ENCODE measurements at regions not wholly inside any gene's neighbourhood (a gene's known extent, or its start where the extent isn't known, plus 50 kb on each side); places are given as distances from the start of the nearest gene placed in this dataset.
A peak's percentile ranks its signal among the peaks of the same experiment; 100 is the strongest.

- H3K27me3 Mint-ChIP-seq: no peaks in the 10 kb centered on the region
- no peaks in the 10 kb centered on the region for H3K36me3 Mint-ChIP-seq
These were observed 524.8 kb downstream of the SOX5 start for GRCh38 chr12:23424685-23425084.

DNA sequence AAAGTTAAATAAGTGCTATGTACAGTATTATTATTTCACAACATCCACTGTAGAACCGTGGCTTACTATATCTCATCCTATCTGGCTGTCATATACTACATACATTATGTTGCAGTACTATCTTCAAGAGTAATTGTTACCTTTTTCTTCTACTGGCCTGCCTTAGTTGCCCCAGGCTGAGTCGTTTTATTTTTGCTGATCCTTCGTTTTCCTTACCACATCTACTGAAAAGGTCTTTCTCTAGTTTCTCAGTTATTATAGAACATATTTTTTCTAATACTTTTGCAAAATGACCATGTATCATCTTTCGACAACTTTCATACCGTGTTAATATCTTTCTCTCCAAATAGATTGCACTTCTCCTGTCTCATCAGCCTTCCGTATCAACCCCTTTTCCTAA is 523.1 kb downstream of the SOX5 start:
- H3K27me3 Mint-ChIP-seq: no peaks in the 10 kb centered on the region
- Histone ChIP-seq H3K4me3 (ENCODE audit: low read depth, low read length) (no peak overlapping the region), H3K4me1 (ENCODE audit: control insufficient read depth, insufficient read depth, low read length, poor library complexity, severe bottlenecking) (no peaks in the 10 kb centered on the region), H3K36me3 (ENCODE audit: control insufficient read depth, insufficient read depth, low read length) (no peaks in the 10 kb centered on the region), H3K9me3 (ENCODE audit: control insufficient read depth in 2 of 2, low read length in 2 of 2) (no peaks in the 10 kb centered on the region), H3K27me3 (ENCODE audit: control insufficient read depth, insufficient read depth, low read length) (no peaks in the 10 kb centered on the region), H3K27ac (ENCODE audit: insufficient read depth, low read length, poor library complexity, severe bottlenecking) (no peak overlapping the region)
- H3K4me1 Mint-ChIP-seq: peaks cover 0 to 4% (median 0%) of the 10 kb centered on the region in 4 donors
- H3K4me3 Mint-ChIP-seq: no peak overlapping the region
- no peak for DNase-seq
- H3K27ac Mint-ChIP-seq: no peak overlapping the region
- no peak for ATAC-seq (ENCODE audit: low read depth in 2 of 2)
- H3K36me3 Mint-ChIP-seq: no peaks in the 10 kb centered on the region
- peaks cover 0 to 24% (median 5%) of the 10 kb centered on the region in 7 donors for H3K9me3 Mint-ChIP-seq

More at GRCh38 chr12:23424685-23425084, 524.8 kb downstream of the SOX5 start:
- peaks cover 0 to 4% (median 0%) of the 10 kb centered on the region in 4 donors for H3K4me1 Mint-ChIP-seq
- Histone ChIP-seq H3K9me3 (ENCODE audit: control insufficient read depth in 2 of 2, low read length in 2 of 2) (no peaks in the 10 kb centered on the region), H3K27me3 (ENCODE audit: control insufficient read depth, insufficient read depth, low read length) (no peaks in the 10 kb centered on the region), H3K27ac (ENCODE audit: insufficient read depth, low read length, poor library complexity, severe bottlenecking) (no peak overlapping the region), H3K4me1 (ENCODE audit: control insufficient read depth, insufficient read depth, low read length, poor library complexity, severe bottlenecking) (no peaks in the 10 kb centered on the region), H3K36me3 (ENCODE audit: control insufficient read depth, insufficient read depth, low read length) (no peaks in the 10 kb centered on the region), H3K4me3 (ENCODE audit: low read depth, low read length) (no peak overlapping the region)
- ATAC-seq (ENCODE audit: low read depth in 2 of 2) (no peak), DNase-seq (no peak)
- peaks cover 0 to 29% (median 5%) of the 10 kb centered on the region in 7 donors for H3K9me3 Mint-ChIP-seq
- no peak overlapping the region for H3K4me3 Mint-ChIP-seq
- no peak overlapping the region for H3K27ac Mint-ChIP-seq

- Histone ChIP-seq H3K36me3 (ENCODE audit: control insufficient read depth, insufficient read depth, low read length) (no peaks in the 10 kb centered on the region), H3K9me3 (ENCODE audit: control insufficient read depth in 2 of 2, low read length in 2 of 2) (no peaks in the 10 kb centered on the region), H3K4me1 (ENCODE audit: control insufficient read depth, insufficient read depth, low read length, poor library complexity, severe bottlenecking) (no peaks in the 10 kb centered on the region), H3K27ac (ENCODE audit: insufficient read depth, low read length, poor library complexity, severe bottlenecking) (no peak overlapping the region), H3K27me3 (ENCODE audit: control insufficient read depth, insufficient read depth, low read length) (no peaks in the 10 kb centered on the region), H3K4me3 (ENCODE audit: low read depth, low read length) (no peak overlapping the region)
- H3K4me3 Mint-ChIP-seq: no peak overlapping the region
- no peak overlapping the region for H3K27ac Mint-ChIP-seq
- H3K4me1 Mint-ChIP-seq: peaks cover 0 to 3% (median 0%) of the 10 kb centered on the region in 4 donors
- no peak for DNase-seq
- H3K9me3 Mint-ChIP-seq: peaks cover 0 to 26% (median 6%) of the 10 kb centered on the region in 7 donors
- H3K36me3 Mint-ChIP-seq: no peaks in the 10 kb centered on the region
- ATAC-seq (ENCODE audit: low read depth in 2 of 2): no peak
- no peaks in the 10 kb centered on the region for H3K27me3 Mint-ChIP-seq
These were observed 520.7 kb downstream of the SOX5 start for GRCh38 chr12:23428758-23429157.

- DNase-seq (no peak), ATAC-seq (ENCODE audit: low read depth in 2 of 2) (no peak)
- Histone ChIP-seq H3K27me3 (ENCODE audit: control insufficient read depth, insufficient read depth, low read length) (no peaks in the 10 kb centered on the region), H3K4me3 (ENCODE audit: low read depth, low read length) (no peak overlapping the region), H3K27ac (ENCODE audit: insufficient read depth, low read length, poor library complexity, severe bottlenecking) (no peak overlapping the region), H3K36me3 (ENCODE audit: control insufficient read depth, insufficient read depth, low read length) (no peaks in the 10 kb centered on the region), H3K9me3 (ENCODE audit: control insufficient read depth in 2 of 2, low read length in 2 of 2) (peaks cover 0 to 5% of the 10 kb centered on the region in 2 experiments), H3K4me1 (ENCODE audit: control insufficient read depth, insufficient read depth, low read length, poor library complexity, severe bottlenecking) (no peaks in the 10 kb centered on the region)
- Mint-ChIP-seq H3K36me3 (no peaks in the 10 kb centered on the region), H3K4me1 (no peaks in the 10 kb centered on the region), H3K27ac (no peak overlapping the region), H3K4me3 (no peak overlapping the region), H3K27me3 (no peaks in the 10 kb centered on the region), H3K9me3 (peaks cover 2 to 23% (median 7%) of the 10 kb centered on the region in 7 donors)
These were observed 518.5 kb downstream of the SOX5 start for GRCh38 chr12:23431006-23431405.

- Histone ChIP-seq H3K36me3 (ENCODE audit: control insufficient read depth, insufficient read depth, low read length) (no peaks in the 10 kb centered on the region), H3K27me3 (ENCODE audit: control insufficient read depth, insufficient read depth, low read length) (no peaks in the 10 kb centered on the region), H3K4me1 (ENCODE audit: control insufficient read depth, insufficient read depth, low read length, poor library complexity, severe bottlenecking) (no peaks in the 10 kb centered on the region), H3K27ac (ENCODE audit: insufficient read depth, low read length, poor library complexity, severe bottlenecking) (no peak overlapping the region), H3K9me3 (ENCODE audit: control insufficient read depth in 2 of 2, low read length in 2 of 2) (peaks cover 0 to 5% of the 10 kb centered on the region in 2 experiments), H3K4me3 (ENCODE audit: low read depth, low read length) (no peak overlapping the region)
- DNase-seq (no peak), ATAC-seq (ENCODE audit: low read depth in 2 of 2) (no peak)
- Mint-ChIP-seq H3K27me3 (no peaks in the 10 kb centered on the region), H3K9me3 (peaks cover 1 to 25% (median 5%) of the 10 kb centered on the region in 7 donors), H3K4me3 (no peak overlapping the region), H3K27ac (no peak overlapping the region), H3K36me3 (no peaks in the 10 kb centered on the region), H3K4me1 (no peaks in the 10 kb centered on the region)
These were observed 516.3 kb downstream of the SOX5 start for GRCh38 chr12:23433121-23433520.

DNA sequence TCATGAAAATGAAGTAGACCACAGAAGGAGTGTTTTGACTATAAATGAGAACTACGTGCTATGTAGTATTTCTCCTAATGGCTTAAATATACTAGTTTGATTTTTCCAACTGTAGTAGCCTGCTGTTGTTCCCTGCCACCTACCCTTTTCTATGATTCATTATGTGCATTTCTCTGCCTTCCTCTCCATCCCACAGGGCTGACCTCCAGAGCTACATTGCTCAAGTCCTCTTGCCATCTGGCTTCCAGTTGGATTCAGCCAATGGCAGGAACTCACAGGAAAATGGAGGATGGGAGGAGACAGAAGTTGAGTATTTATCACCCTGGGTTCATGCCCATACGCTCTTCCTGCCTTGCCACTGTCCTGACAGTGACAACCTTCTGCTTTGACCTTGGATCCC is 515.3 kb downstream of the SOX5 start:
- no peak for DNase-seq
- no peak overlapping the region for H3K4me3 Mint-ChIP-seq
- H3K27ac Mint-ChIP-seq: peak overlapping the region in 1 of 3 donors; percentile 45
- no peaks in the 10 kb centered on the region for H3K4me1 Mint-ChIP-seq
- H3K9me3 Mint-ChIP-seq: peaks cover 1 to 29% (median 8%) of the 10 kb centered on the region in 7 donors
- Histone ChIP-seq H3K9me3 (ENCODE audit: control insufficient read depth in 2 of 2, low read length in 2 of 2) (peaks cover 0 to 5% of the 10 kb centered on the region in 2 experiments), H3K27ac (ENCODE audit: insufficient read depth, low read length, poor library complexity, severe bottlenecking) (no peak overlapping the region), H3K27me3 (ENCODE audit: control insufficient read depth, insufficient read depth, low read length) (no peaks in the 10 kb centered on the region), H3K36me3 (ENCODE audit: control insufficient read depth, insufficient read depth, low read length) (no peaks in the 10 kb centered on the region), H3K4me1 (ENCODE audit: control insufficient read depth, insufficient read depth, low read length, poor library complexity, severe bottlenecking) (no peaks in the 10 kb centered on the region), H3K4me3 (ENCODE audit: low read depth, low read length) (no peak overlapping the region)
- no peaks in the 10 kb centered on the region for H3K27me3 Mint-ChIP-seq
- ATAC-seq (ENCODE audit: low read depth in 2 of 2): no peak
- H3K36me3 Mint-ChIP-seq: no peaks in the 10 kb centered on the region

DNA sequence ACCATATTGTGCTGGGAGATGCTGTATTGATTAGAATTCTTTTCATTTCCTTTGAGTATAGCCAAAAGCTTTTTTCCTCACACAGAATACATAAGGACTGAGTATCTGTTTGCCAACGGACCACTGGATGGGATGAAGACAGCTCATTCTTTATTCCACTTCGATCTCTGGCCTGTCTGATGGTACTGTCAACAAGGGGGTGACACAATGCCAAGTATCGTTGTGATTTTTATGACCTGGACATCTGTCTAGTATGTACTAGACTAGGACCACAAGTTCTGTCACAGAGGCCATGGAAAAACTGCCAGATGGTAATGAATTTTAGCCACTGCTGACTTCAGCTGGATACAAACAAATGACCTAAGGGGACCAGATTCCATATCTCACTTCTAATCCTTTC is 502.7 kb downstream of the SOX5 start:
- Mint-ChIP-seq H3K4me3 (no peak overlapping the region), H3K36me3 (no peaks in the 10 kb centered on the region), H3K4me1 (no peaks in the 10 kb centered on the region), H3K27me3 (no peaks in the 10 kb centered on the region), H3K27ac (no peak overlapping the region), H3K9me3 (peaks cover 0 to 3% (median 1%) of the 10 kb centered on the region in 7 donors)
- DNase-seq (no peak), ATAC-seq (ENCODE audit: low read depth in 2 of 2) (no peak)
- Histone ChIP-seq H3K27ac (ENCODE audit: insufficient read depth, low read length, poor library complexity, severe bottlenecking) (no peak overlapping the region), H3K9me3 (ENCODE audit: control insufficient read depth in 2 of 2, low read length in 2 of 2) (no peaks in the 10 kb centered on the region), H3K4me1 (ENCODE audit: control insufficient read depth, insufficient read depth, low read length, poor library complexity, severe bottlenecking) (no peaks in the 10 kb centered on the region), H3K27me3 (ENCODE audit: control insufficient read depth, insufficient read depth, low read length) (no peaks in the 10 kb centered on the region), H3K36me3 (ENCODE audit: control insufficient read depth, insufficient read depth, low read length) (no peaks in the 10 kb centered on the region), H3K4me3 (ENCODE audit: low read depth, low read length) (no peak overlapping the region)

DNA sequence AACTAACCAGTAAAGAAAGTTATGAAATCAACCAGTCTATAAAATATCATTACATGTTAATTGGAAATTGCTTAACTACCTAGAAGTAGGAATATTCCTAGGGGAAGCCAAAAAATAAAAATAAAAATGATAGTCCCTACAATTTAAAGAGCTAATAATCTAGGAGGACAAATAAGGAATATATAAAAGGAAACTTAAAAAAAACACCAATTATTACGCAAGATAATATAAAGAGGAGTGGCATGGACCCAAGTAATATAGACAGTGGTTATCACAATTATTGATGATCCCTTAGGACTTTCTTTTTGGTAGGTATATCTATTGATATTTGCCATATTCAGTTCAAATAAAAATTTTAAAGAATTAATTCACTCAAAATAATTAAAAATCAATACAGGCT is 498.7 kb downstream of the SOX5 start:
- H3K27ac Mint-ChIP-seq: no peak overlapping the region
- H3K27me3 ChIP-seq (ENCODE audit: control insufficient read depth, insufficient read depth, low read length): no peaks in the 10 kb centered on the region
- H3K36me3 ChIP-seq (ENCODE audit: control insufficient read depth, insufficient read depth, low read length): no peaks in the 10 kb centered on the region
- DNase-seq (no peak), ATAC-seq (ENCODE audit: low read depth in 2 of 2) (no peak)
- no peak overlapping the region for H3K4me3 Mint-ChIP-seq
- H3K9me3 ChIP-seq (ENCODE audit: control insufficient read depth in 2 of 2, low read length in 2 of 2): no peaks in the 10 kb centered on the region
- no peak overlapping the region for H3K4me3 ChIP-seq (ENCODE audit: low read depth, low read length)
- H3K36me3 Mint-ChIP-seq: no peaks in the 10 kb centered on the region
- no peak overlapping the region for H3K27ac ChIP-seq (ENCODE audit: insufficient read depth, low read length, poor library complexity, severe bottlenecking)
- H3K27me3 Mint-ChIP-seq: no peaks in the 10 kb centered on the region
- H3K4me1 ChIP-seq (ENCODE audit: control insufficient read depth, insufficient read depth, low read length, poor library complexity, severe bottlenecking): no peaks in the 10 kb centered on the region
- peaks cover 0 to 15% (median 6%) of the 10 kb centered on the region in 7 donors for H3K9me3 Mint-ChIP-seq
- no peaks in the 10 kb centered on the region for H3K4me1 Mint-ChIP-seq

Data from CD4-positive, CD25-positive, alpha-beta regulatory T cell (primary cell).